ENCODE measurements at regions not wholly inside any gene's neighbourhood (a gene's known extent, or its start where the extent isn't known, plus 50 kb on each side); places are given as distances from the start of the nearest gene placed in this dataset.

GRCh38 chr3:84600703-84601225, 358.0 kb upstream of the CADM2 start:
- Histone ChIP-seq H3K36me3 (ENCODE audit: low read depth, low read length) (no peaks in the 10 kb centered on the region), H3K79me2 (ENCODE audit: low read length) (no peaks in the 10 kb centered on the region), H3K4me2 (ENCODE audit: low read length) (peak overlapping the region; percentile 9; the same call in 1 of the 2 replicates), H2AFZ (ENCODE audit: low read length) (no peak overlapping the region), H3K27ac (ENCODE audit: low read length) (no peak overlapping the region), H3K4me3 (ENCODE audit: low read length) (no peak overlapping the region), H3F3A (ENCODE audit: low read length, unreplicated experiment) (no peaks in the 10 kb centered on the region), H3K9me3 (ENCODE audit: low read length) (no peaks in the 10 kb centered on the region), H3K9ac (ENCODE audit: low read length) (no peak overlapping the region), H4K20me1 (ENCODE audit: low read length) (no peaks in the 10 kb centered on the region), H3K27me3 (ENCODE audit: low read length) (no peaks in the 10 kb centered on the region), H3K9me2 (replicated peaks; ENCODE audit: low read length) (no peaks in the 10 kb centered on the region), H3K4me1 (ENCODE audit: insufficient read depth, low read length) (peaks cover 12% of the 10 kb centered on the region)
- DNase-seq (peak; percentile 41), ATAC-seq (peak; percentile 94)
- intact Hi-C loops (cut with micrococcal nuclease): no loop called here
- BruUV-seq (replicated peaks): no TSS peak
- ChIA-PET CTCF (no interaction called here), POLR2A (ENCODE audit: unreplicated experiment) (no interaction called here)
- TF ChIP-seq EZH2phosphoT487 (IDR thresholded peaks at IDR 0.05; ENCODE audit: borderline replicate concordance, low read length): no peak
- no peak for TF ChIP-seq EZH2 (IDR thresholded peaks at IDR 0.05; ENCODE audit: low read length, unreplicated experiment)
- TF ChIP-seq, protein P1, sequence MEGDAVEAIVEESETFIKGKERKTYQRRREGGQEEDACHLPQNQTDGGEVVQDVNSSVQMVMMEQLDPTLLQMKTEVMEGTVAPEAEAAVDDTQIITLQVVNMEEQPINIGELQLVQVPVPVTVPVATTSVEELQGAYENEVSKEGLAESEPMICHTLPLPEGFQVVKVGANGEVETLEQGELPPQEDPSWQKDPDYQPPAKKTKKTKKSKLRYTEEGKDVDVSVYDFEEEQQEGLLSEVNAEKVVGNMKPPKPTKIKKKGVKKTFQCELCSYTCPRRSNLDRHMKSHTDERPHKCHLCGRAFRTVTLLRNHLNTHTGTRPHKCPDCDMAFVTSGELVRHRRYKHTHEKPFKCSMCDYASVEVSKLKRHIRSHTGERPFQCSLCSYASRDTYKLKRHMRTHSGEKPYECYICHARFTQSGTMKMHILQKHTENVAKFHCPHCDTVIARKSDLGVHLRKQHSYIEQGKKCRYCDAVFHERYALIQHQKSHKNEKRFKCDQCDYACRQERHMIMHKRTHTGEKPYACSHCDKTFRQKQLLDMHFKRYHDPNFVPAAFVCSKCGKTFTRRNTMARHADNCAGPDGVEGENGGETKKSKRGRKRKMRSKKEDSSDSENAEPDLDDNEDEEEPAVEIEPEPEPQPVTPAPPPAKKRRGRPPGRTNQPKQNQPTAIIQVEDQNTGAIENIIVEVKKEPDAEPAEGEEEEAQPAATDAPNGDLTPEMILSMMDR (conservative IDR thresholded peaks at IDR 0.05; ENCODE audit: low read depth, low read length): no peak

- Histone ChIP-seq H2AFZ (ENCODE audit: low read length) (no peak overlapping the region), H3K9ac (ENCODE audit: low read length) (no peak overlapping the region), H3K27me3 (ENCODE audit: low read length) (no peaks in the 10 kb centered on the region), H4K20me1 (ENCODE audit: low read length) (no peaks in the 10 kb centered on the region), H3K79me2 (ENCODE audit: low read length) (no peaks in the 10 kb centered on the region), H3K4me2 (ENCODE audit: low read length) (no peak overlapping the region; the same call in 1 of the 2 replicates), H3K27ac (ENCODE audit: low read length) (no peak overlapping the region), H3K9me3 (ENCODE audit: low read length) (no peaks in the 10 kb centered on the region), H3K4me1 (ENCODE audit: insufficient read depth, low read length) (peaks cover 12% of the 10 kb centered on the region), H3K36me3 (ENCODE audit: low read depth, low read length) (no peaks in the 10 kb centered on the region), H3K4me3 (ENCODE audit: low read length) (no peak overlapping the region), H3K9me2 (replicated peaks; ENCODE audit: low read length) (no peaks in the 10 kb centered on the region), H3F3A (ENCODE audit: low read length, unreplicated experiment) (no peaks in the 10 kb centered on the region)
- DNase-seq (peak; percentile 35), ATAC-seq (no peak)
- intact Hi-C loops (cut with micrococcal nuclease): no loop called here
- TF ChIP-seq EZH2 (IDR thresholded peaks at IDR 0.05; ENCODE audit: low read length, unreplicated experiment): no peak
- no peak for TF ChIP-seq EZH2phosphoT487 (IDR thresholded peaks at IDR 0.05; ENCODE audit: borderline replicate concordance, low read length)
- TF ChIP-seq, protein P1 (conservative IDR thresholded peaks at IDR 0.05; ENCODE audit: low read depth, low read length): no peak
- BruUV-seq (replicated peaks): no TSS peak
- ChIA-PET POLR2A (ENCODE audit: unreplicated experiment) (no interaction called here), CTCF (no interaction called here)
Observed at GRCh38 chr3:84601303-84601702, 357.5 kb upstream of the CADM2 start.

DNA sequence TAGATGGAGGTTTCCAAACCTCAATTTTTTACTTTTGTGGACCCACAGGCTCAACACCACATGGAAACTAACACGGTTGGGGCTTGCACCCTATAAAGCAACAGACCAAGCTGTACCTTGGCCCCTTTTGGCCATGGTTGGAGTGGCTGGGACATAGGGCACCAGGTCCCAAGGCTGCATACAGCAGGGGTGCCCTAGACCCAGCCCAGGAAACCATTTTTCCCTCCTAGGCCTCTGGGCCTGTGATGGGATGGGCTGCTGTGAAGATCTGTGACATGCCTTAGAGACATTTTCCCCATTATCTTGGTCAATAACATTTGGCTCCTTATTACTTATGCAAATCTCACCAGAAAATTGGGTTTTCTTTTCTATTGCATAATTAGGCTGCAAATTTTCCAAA, 337.0 kb upstream of the CADM2 start:
- no peak for DNase-seq

More for the DNA sequence above, 337.0 kb upstream of the CADM2 start:
- Histone ChIP-seq H3K9ac (ENCODE audit: low read length) (no peak overlapping the region), H3K27ac (ENCODE audit: low read length) (no peak overlapping the region), H3K36me3 (ENCODE audit: low read depth, low read length) (no peaks in the 10 kb centered on the region), H3K4me3 (ENCODE audit: low read length) (no peak overlapping the region), H3K4me1 (ENCODE audit: insufficient read depth, low read length) (no peaks in the 10 kb centered on the region), H3K9me3 (ENCODE audit: low read length) (peaks cover 5% of the 10 kb centered on the region; the same call in 1 of the 2 replicates), H4K20me1 (ENCODE audit: low read length) (no peaks in the 10 kb centered on the region), H2AFZ (ENCODE audit: low read length) (no peak overlapping the region), H3K79me2 (ENCODE audit: low read length) (no peaks in the 10 kb centered on the region), H3K4me2 (ENCODE audit: low read length) (no peak overlapping the region), H3K27me3 (ENCODE audit: low read length) (no peaks in the 10 kb centered on the region), H3K9me2 (replicated peaks; ENCODE audit: low read length) (no peaks in the 10 kb centered on the region), H3F3A (ENCODE audit: low read length, unreplicated experiment) (no peaks in the 10 kb centered on the region)
- CTCF ChIA-PET: no interaction called here
- no peak for TF ChIP-seq EZH2phosphoT487 (IDR thresholded peaks at IDR 0.05; ENCODE audit: borderline replicate concordance, low read length)
- TF ChIP-seq, protein P1 (conservative IDR thresholded peaks at IDR 0.05; ENCODE audit: low read depth, low read length): no peak
- TF ChIP-seq EZH2 (IDR thresholded peaks at IDR 0.05; ENCODE audit: low read length, unreplicated experiment): no peak
- intact Hi-C loops (cut with micrococcal nuclease): no loop called here
- POLR2A ChIA-PET (ENCODE audit: unreplicated experiment): no interaction called here
- no peak for ATAC-seq
- no TSS peak for BruUV-seq (replicated peaks)

Data from PC-3 (cell line).